GM13977 (cell line): ENCODE measurements at regions not wholly inside any gene's neighbourhood (a gene's known extent, or its start where the extent isn't known, plus 50 kb on each side); places are given as distances from the start of the nearest gene placed in this dataset.
A peak's percentile ranks its signal among the peaks of the same experiment; 100 is the strongest.

Experiments used
- DNase-seq: peaks from one replicate; pipeline ENCODE4 v3.0.0; 2012; ENCODE audit warnings: low spot score
- in situ Hi-C: fragments of 300-500 bp; cut with MboI; formaldehyde crosslinking; loops from one replicate; pipeline ENCODE4 v1.12.0; 2022; ENCODE audit warnings: low sequenced_read_pairs, low pct_unique_long_range_greater_than_20kb, mixed read lengths, inconsistent platforms; ENCODE audit not compliant: unreplicated experiment
- TF ChIP-seq, protein P1 (sequence below): IDR thresholded peaks from 2 replicates; pipeline ENCODE4 v1.5.1; 2012; ENCODE audit warnings: mild to moderate bottlenecking, control low read depth; ENCODE audit not compliant: insufficient read depth; ENCODE audit errors: extremely low read depth, missing control alignments

DNA sequence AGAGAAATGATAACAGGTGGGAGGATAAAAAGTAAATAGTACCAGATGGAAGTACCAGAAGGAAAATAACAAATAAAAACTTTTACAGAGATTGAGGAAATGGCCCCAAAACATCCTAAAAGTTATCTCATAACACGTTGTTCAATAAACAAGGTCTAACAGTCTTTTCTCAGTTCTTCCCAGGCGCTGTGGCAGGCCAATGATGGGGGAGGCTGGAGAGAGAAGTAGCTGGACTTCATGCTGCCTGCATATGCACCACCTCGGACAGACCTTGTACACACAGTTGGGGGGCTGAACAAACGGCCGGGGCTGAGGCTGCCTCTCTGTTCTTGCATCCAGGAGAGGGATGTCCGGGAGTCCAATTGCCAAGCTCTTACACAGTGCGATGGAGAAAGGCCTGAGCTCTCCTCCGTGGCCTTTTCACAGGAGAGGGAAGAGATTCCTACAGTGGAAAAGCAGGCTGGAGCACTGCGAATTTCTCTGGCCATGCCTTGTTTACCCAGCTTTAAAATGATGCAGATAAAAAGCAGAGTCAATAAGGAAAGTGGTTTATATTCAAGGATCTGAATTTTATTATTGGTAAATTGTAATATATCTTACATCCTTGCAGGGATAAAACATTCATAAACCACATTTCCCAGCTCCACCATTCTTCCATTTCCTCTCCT lies 109.8 kb downstream of the PHLDA1 start:
- TF ChIP-seq, protein P1, sequence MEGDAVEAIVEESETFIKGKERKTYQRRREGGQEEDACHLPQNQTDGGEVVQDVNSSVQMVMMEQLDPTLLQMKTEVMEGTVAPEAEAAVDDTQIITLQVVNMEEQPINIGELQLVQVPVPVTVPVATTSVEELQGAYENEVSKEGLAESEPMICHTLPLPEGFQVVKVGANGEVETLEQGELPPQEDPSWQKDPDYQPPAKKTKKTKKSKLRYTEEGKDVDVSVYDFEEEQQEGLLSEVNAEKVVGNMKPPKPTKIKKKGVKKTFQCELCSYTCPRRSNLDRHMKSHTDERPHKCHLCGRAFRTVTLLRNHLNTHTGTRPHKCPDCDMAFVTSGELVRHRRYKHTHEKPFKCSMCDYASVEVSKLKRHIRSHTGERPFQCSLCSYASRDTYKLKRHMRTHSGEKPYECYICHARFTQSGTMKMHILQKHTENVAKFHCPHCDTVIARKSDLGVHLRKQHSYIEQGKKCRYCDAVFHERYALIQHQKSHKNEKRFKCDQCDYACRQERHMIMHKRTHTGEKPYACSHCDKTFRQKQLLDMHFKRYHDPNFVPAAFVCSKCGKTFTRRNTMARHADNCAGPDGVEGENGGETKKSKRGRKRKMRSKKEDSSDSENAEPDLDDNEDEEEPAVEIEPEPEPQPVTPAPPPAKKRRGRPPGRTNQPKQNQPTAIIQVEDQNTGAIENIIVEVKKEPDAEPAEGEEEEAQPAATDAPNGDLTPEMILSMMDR, result no peak
- in situ Hi-C loops, result no loop called here

DNA sequence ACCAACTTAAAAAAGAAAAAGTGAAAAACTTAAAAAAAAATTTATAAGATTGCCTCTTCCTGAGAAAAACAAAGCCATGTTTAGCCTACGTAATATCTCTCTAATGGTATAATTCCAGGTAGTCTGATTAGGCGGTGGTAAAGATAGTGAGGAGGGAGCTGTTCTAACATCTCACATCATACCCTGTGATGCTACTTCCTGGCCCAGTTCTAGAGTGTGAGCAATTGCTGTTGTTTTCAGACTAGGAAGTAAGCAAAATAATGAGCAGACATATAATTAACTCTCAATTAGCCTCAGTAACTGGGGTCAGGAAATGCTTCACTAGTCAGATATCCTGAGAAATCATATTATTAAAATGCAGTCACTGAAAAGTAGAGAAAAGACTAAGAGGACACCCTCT lies 113.9 kb downstream of the PHLDA1 start:
- in situ Hi-C loops, result no loop called here
- no peak for DNase-seq
- TF ChIP-seq, protein P1, result no peak

More for the DNA sequence above, 109.8 kb downstream of the PHLDA1 start:
- DNase-seq, result no peak

DNA sequence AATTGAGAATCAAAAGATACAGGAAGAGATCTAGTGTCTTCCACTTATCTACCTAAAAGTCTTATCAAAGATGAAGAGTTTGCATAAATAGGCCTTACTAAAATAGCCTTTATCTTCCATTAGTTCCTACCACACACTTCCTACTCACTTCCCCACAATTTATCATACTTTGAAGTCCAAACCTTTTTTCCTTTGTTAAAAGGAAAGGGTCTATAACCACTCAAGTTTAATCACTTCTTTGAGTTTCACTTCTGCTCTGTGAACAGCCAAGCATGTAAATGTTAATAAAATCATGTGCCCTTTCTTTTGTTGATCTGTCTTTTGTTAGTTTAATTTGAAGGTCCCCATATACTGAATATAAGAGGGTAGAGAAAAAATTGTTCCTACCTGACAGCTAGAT lies 114.5 kb downstream of the PHLDA1 start:
- in situ Hi-C loops, result no loop called here
- peak; percentile 13 for DNase-seq
- TF ChIP-seq, protein P1, result no peak

DNA sequence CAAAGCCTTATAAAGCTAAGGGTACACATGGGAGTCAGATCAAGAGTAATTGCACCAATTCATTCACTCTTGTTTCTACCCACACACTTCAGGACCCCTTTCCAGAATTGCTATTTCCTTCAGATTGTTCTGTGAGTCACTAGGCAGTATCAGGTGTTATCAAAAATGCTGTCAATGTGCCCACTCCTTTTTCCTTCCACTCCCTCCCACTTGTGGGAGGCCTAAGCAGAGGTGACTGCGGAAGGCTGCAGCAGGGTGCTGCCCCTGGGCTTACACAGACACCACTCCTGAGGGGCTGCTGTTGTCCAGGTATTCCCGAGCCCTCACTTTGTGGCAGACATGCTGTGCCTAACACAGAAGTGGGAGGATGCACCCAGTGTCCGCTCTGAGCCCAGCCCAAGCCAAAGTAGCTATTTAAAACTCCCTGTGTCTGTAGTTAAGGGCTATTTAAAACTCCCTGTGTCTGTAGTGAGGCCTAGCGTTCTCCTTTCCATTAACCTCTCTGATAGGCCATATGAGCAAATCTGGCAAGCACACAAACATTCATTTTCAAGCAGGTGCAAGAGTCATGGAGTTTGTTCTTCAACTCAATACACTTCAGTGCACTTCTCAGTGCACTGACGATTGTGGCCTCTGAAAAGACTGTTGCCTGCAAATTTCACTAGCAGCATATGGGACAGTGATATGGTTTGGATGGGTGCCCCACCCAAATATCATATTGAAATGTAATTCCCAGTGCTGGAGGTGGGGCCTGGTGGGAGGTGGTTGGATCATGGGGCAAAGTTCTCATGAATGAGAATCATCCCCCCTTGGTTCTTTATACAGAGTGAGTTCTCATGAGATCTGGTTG lies 117.8 kb downstream of the PHLDA1 start:
- DNase-seq, result no peak

DNA sequence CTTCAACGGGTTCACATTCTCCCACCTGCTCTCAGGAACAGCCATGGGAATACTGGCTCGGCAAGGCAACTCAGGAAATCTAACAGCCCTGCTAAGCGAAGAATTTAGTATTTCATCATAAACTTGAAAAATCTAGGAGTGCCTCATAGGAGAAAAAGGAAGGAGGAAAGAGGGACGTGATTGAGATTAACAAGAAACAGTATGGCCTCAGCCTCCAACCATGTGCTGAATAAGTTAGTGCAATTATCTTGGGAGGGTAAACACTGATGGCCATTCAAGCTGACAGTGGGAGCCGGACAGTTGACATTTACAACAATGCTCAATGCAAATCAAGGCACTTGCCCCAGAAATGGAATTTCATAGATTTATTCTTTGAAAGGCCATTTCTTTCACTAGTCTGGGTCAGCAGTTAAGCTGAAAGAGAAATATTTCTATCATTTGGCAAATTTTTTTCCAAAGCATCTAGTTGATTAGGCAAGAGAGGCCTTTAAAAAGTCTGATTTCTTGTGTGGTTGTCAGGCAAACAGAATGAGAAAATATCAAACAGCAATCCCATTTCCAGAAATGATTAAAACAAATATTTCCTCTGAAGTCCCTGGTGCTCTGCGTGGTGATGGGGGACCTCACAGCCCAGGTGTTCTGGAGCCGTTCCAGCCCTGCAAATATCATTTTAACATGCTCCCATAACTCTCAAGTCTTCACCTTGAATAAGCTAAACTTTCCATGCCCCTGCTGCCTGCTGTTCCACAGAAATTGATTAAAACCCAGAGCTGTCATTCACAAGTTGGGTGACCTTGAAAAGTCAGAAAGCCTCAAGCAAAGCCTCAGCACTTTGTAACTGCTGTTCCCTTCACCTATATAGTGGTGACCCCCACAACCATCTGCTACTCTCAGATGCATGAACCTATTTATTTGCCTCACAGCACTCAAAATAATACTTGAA lies 121.6 kb downstream of the PHLDA1 start:
- in situ Hi-C loops, result no loop called here
- TF ChIP-seq, protein P1, result no peak
- DNase-seq, result no peak

More for the DNA sequence above, 117.8 kb downstream of the PHLDA1 start:
- in situ Hi-C loops, result no loop called here
- TF ChIP-seq, protein P1, result no peak
